T-helper 17 cell (primary cell): ENCODE measurements at regions not wholly inside any gene's neighbourhood (a gene's known extent, or its start where the extent isn't known, plus 50 kb on each side); places are given as distances from the start of the nearest gene placed in this dataset.
A peak's percentile ranks its signal among the peaks of the same experiment; 100 is the strongest.

Source experiments
- ATAC-seq: fragments of 150-1000 bp; cut with Tn5 transposase; 2 replicates; pipeline ENCODE4 v1.10.0; 2021; ENCODE audit warnings: mild to moderate bottlenecking, moderate library complexity
- DNase-seq, 3 donors: peaks; one replicate each; pipeline versions ENCODE4 v3.0.0 to v3.0.0-alpha.2; 2020 to 2021
- H3K9me3 ChIP-seq: one replicate; pipeline ENCODE4 v1.7.0; 2013; ENCODE audit warnings: low read length, mild to moderate bottlenecking; ENCODE audit not compliant: control insufficient read depth, poor library complexity, severe bottlenecking
- H3K27ac Mint-ChIP-seq: one replicate; pipeline ENCODE4 v1.8.0; 2022; ENCODE audit warnings: mild to moderate bottlenecking, moderate library complexity, mixed read lengths
- H3K27me3 Mint-ChIP-seq: one replicate; pipeline ENCODE4 v1.8.0; 2022; ENCODE audit warnings: mixed read lengths
- H3K36me3 Mint-ChIP-seq: one replicate; pipeline ENCODE4 v1.8.0; 2022; ENCODE audit warnings: low read depth, mixed read lengths
- H3K4me1 Mint-ChIP-seq: one replicate; pipeline ENCODE4 v1.8.0; 2022; ENCODE audit warnings: mild to moderate bottlenecking, mixed read lengths
- H3K4me3 Mint-ChIP-seq: one replicate; pipeline ENCODE4 v1.8.0; 2022; ENCODE audit warnings: mild to moderate bottlenecking, moderate library complexity, mixed read lengths

DNA sequence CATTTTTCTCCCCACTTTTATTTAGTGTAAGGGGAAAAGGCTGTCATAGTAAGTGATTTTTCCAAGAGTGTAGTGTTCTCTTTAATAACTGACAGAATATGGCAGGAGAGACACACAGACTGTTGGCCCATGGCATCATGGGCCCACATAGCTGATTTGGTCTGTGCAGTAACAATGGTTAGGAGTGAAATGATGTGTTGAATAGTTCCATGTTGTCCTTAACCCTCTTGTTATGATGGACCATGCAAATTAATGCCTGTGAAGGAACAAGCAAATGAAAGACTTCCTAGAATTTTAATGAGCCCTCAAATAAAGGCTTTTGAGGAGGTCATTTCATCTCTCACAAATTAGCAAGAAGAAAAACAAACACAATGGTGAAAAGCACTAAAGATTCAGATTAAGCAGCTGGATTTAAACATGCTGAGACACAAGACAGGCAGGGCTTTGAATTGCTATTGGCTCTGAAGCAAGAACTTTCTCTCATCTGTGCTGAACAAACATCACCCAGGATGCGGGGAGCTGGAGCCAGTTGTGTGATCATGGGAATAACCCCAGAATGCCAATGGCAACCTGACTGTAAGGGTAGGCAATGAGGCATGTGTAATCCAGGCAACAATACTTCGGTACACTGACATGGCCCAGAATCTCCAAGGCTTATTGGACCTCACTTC lies 136.7 kb upstream of the VEPH1 start:
- DNase-seq (no peak), ATAC-seq (no peak)
- Mint-ChIP-seq H3K4me3 (no peak overlapping the region), H3K27ac (no peak overlapping the region), H3K36me3 (no peaks in the 10 kb centered on the region), H3K27me3 (peaks cover 25% of the 10 kb centered on the region), H3K4me1 (no peaks in the 10 kb centered on the region)
- H3K9me3 ChIP-seq = no peaks in the 10 kb centered on the region

DNA sequence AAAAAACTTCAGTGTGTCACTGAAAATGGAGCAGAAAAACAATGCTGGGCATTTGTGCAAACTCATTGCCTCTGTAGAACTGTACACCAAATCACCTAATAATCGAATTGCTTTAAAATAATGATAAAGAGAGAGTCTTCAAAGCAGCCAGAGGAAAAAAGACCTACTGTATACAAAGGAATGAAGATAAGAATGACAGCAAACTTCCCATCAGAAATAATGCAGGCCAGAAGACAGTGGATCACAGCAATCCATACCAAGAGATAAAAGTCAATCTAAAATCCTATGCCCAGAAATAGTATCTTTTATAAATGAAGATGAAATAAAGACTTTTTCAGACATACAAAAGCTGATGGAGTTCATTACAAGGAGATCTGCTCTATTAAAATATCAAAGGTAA lies 134.7 kb upstream of the VEPH1 start:
- Mint-ChIP-seq H3K27ac (no peak overlapping the region), H3K36me3 (no peaks in the 10 kb centered on the region), H3K4me1 (no peaks in the 10 kb centered on the region), H3K27me3 (peaks cover 15% of the 10 kb centered on the region), H3K4me3 (no peak overlapping the region)
- DNase-seq = no peak
- no peaks in the 10 kb centered on the region for H3K9me3 ChIP-seq
- ATAC-seq = no peak

DNA sequence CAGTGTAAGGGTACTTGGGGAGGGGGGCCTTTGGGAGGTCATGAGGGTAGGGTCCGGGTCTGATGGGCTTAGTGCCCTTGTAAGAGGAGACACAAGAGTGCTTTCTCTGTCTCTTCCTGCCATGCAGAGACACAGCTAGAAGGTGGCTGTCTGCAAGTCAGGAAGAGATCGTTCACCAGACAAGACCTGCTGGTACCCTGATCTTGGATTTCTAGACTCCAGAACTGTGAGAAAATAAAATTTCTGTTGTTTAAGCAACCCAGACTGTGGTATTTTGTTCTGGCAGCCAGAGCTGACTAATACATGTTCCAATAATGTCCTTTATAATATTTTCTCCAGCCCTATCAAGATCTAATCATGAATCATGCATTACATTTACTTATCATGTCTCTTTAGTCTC lies 130.0 kb upstream of the VEPH1 start:
- no peak for DNase-seq
- H3K36me3 Mint-ChIP-seq = no peaks in the 10 kb centered on the region
- no peak for ATAC-seq
- no peak overlapping the region for H3K27ac Mint-ChIP-seq
- peaks cover 53% of the 10 kb centered on the region for H3K27me3 Mint-ChIP-seq
- no peak overlapping the region for H3K4me3 Mint-ChIP-seq
- H3K4me1 Mint-ChIP-seq = no peaks in the 10 kb centered on the region
- H3K9me3 ChIP-seq = no peaks in the 10 kb centered on the region

DNA sequence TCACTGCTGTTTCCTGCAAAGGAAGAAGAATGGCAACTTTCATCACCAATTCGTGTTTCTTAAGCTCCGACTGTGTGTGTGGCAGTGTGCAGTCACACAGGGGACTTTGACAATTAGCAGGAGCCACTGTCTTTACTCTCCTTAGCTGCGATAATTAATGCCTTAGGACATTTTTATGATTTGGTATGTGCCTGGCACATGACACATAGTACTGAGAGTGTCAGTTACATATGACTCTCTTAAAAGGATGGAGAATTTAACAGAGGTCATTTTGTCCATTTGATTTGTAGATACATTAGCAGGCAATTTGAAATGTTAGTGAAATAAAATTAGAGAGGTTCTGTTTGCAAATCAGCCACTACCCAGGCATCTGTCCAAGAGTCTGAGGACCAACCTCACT lies 128.9 kb upstream of the VEPH1 start:
- DNase-seq = no peak

DNA sequence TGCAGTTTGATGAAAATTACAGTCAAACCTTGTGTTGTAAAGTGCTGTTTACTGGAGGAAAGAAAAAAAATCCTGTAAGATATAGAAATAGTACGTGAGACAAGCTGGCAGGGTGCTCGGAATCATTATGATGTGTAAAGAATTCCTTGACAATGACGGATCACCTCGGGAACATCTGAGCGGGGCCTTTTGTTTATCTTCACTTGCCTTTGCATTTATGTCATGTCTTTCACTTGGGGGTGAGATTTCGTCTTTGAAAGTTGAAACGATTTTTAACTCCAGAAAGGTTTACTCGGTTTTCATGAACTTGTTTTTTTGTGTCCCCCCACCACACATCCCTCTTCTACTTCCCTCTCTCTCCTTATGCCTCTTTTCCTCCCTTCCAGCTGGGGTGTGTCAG lies 128.3 kb upstream of the VEPH1 start:
- Mint-ChIP-seq H3K4me3 (no peak overlapping the region), H3K36me3 (no peaks in the 10 kb centered on the region), H3K27ac (no peak overlapping the region), H3K4me1 (no peaks in the 10 kb centered on the region), H3K27me3 (peaks cover 61% of the 10 kb centered on the region)
- no peak for DNase-seq
- ATAC-seq = no peak
- H3K9me3 ChIP-seq = no peaks in the 10 kb centered on the region

More for the DNA sequence above, 128.9 kb upstream of the VEPH1 start:
- Mint-ChIP-seq H3K4me3 (no peak overlapping the region), H3K4me1 (no peaks in the 10 kb centered on the region), H3K36me3 (no peaks in the 10 kb centered on the region), H3K27ac (no peak overlapping the region), H3K27me3 (peaks cover 62% of the 10 kb centered on the region)
- H3K9me3 ChIP-seq = no peaks in the 10 kb centered on the region
- ATAC-seq = no peak

DNA sequence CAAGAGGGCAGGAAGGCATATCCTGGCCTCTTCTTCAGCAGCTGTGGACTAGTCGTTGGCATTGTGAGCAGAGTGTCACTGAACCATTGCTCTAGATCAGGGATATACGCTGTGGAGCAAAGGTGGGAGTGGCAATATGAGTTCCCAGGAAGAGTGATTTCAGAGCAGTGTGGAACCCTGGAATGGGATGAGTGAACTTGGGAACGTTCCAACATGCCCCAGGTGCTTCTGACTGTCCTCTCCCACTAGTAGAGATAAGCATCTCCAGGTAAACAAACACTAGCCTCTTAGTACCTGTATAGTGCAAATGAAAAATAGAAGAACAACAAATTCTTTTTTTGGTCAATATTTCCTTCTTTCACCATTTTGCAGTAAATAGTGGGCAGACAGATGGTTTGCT lies 123.6 kb upstream of the VEPH1 start:
- no peaks in the 10 kb centered on the region for H3K36me3 Mint-ChIP-seq
- no peak for DNase-seq
- H3K9me3 ChIP-seq = no peaks in the 10 kb centered on the region
- no peak for ATAC-seq
- H3K27me3 Mint-ChIP-seq = peaks cover 59% of the 10 kb centered on the region
- H3K4me1 Mint-ChIP-seq = no peaks in the 10 kb centered on the region
- H3K27ac Mint-ChIP-seq = no peak overlapping the region
- no peak overlapping the region for H3K4me3 Mint-ChIP-seq

DNA sequence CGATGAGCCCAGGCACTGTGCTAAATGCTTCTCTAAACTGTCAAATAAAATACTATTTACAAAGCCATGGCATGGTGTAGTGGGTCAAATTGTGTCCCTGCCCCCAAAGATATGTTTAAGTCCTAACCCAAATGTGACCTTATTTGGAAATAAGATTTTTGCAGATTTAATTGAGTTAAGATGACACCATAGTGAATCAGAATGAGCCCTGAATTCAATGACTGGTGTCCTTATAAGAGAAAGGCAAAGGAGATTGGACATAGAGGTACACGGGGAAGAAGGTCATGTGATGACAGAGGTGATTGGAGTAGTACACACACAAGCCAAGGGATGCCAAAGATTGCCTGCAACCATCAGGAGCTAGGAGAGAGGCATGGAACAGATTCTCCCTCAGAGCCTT lies 121.6 kb upstream of the VEPH1 start:
- no peak for ATAC-seq
- H3K27ac Mint-ChIP-seq = no peak overlapping the region

DNA sequence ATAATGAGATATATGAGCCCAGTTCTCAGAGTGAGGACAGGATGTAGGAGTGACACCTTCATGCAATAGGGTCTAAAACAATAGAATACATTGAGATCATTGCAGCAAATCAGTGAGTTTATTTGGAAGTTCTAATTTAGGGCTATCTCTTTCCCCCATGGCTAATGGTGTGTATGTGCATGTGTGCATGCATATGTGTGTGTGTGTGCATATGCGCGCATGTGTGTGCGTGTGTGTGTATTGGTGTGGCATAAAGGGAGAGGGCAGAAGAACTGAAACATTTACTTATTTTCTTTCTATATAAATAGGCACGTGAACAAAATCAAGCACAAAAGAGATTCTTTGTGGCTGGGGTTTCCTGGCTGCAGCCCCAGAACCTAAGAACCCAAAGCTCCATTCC lies 115.7 kb upstream of the VEPH1 start:
- Mint-ChIP-seq H3K27me3 (peaks cover 34% of the 10 kb centered on the region), H3K4me3 (no peak overlapping the region), H3K4me1 (peaks cover 8% of the 10 kb centered on the region), H3K36me3 (no peaks in the 10 kb centered on the region), H3K27ac (no peak overlapping the region)
- no peaks in the 10 kb centered on the region for H3K9me3 ChIP-seq
- no peak for DNase-seq
- no peak for ATAC-seq

More for the DNA sequence above, 121.6 kb upstream of the VEPH1 start:
- Mint-ChIP-seq H3K36me3 (no peaks in the 10 kb centered on the region), H3K27me3 (peaks cover 46% of the 10 kb centered on the region), H3K4me3 (no peak overlapping the region), H3K4me1 (no peaks in the 10 kb centered on the region)
- no peak for DNase-seq
- no peaks in the 10 kb centered on the region for H3K9me3 ChIP-seq

DNA sequence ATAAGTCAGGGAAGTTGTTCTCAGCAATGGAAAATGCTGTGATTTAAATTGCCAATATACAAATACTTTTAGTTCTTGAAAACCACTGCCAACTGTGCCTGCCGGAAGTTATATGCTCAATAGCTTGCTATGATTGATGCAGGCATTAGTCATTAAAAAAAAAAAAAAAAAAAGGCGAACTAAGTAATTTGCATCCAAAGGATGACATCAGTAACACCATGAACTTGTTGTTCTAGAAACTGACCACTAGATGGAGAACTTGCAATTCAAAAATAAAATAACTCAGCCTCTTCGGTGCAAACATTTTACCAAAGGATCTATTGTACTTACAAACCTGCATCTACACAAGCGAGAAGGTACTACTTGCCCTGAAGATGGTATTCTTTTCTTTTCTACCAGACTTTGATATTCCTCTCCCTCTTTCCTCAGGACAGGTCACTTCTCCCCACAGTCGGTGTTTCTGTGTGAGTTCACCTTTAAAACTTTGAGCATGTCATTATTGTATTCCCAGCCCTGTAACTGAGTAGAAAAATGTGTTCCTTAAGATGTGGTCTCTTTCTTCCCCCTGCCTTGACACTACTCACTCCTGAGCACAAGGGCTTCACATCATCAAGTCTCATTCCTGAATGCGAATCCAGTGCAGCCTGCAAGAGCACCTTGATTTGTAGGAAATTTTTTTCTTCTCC lies 115.0 kb upstream of the VEPH1 start:
- Mint-ChIP-seq H3K4me1 (peaks cover 8% of the 10 kb centered on the region), H3K27me3 (peaks cover 33% of the 10 kb centered on the region), H3K36me3 (no peaks in the 10 kb centered on the region), H3K4me3 (no peak overlapping the region), H3K27ac (no peak overlapping the region)
- ATAC-seq = peak; percentile 88
- no peak for DNase-seq
- no peaks in the 10 kb centered on the region for H3K9me3 ChIP-seq

DNA sequence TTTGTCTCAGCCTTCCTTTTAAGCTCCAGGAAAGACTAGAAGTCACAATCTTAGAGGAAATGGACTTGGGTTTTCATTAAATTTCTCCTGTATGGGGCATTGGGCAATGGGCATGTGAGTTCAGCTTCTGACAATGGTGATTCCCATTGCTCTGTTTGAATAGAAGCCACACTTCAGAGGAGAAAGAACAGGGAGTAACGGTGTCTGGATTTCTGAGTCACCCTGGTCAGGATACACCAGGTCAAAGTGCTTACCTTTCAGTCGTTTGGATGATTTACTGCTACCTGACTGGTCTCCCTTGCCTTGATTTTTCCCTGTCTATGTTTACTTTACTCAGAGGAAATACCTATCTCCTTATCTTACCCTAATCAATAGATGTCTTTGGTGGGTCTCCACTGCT lies 111.7 kb upstream of the VEPH1 start:
- Mint-ChIP-seq H3K27me3 (peaks cover 27% of the 10 kb centered on the region), H3K4me3 (no peak overlapping the region), H3K4me1 (peaks cover 8% of the 10 kb centered on the region), H3K36me3 (no peaks in the 10 kb centered on the region), H3K27ac (no peak overlapping the region)
- DNase-seq = no peak
- H3K9me3 ChIP-seq = no peaks in the 10 kb centered on the region
- no peak for ATAC-seq

DNA sequence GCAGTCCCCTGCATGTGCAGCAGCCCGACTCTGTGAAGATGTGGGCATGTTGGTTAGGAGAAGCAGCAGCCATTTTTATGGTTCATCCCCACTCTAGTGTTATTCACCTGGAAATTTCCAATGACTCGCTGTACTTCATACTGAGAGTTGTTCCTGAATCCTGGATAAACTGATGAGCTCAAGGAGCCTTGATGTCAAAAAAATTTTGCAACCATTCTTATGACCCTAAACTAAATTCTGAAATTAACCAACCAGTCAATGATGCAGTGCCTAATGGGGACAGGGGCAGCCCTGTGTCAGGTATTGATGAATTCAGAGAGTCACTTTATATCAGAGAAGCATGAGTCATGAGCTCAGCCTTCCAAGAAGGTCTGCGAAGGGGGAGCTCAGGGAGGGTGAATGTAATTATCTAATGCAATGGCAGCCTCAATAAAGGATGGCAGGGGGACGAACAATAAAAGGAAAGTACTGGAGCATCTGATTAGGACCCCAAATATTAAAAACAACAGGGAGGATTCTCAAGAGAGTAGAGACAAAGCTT lies 108.4 kb upstream of the VEPH1 start:
- no peaks in the 10 kb centered on the region for H3K9me3 ChIP-seq
- Mint-ChIP-seq H3K4me1 (peaks cover 5% of the 10 kb centered on the region), H3K4me3 (no peak overlapping the region), H3K36me3 (peaks cover 3% of the 10 kb centered on the region), H3K27ac (no peak overlapping the region), H3K27me3 (peaks cover 27% of the 10 kb centered on the region)
- ATAC-seq (no peak), DNase-seq (no peak)

DNA sequence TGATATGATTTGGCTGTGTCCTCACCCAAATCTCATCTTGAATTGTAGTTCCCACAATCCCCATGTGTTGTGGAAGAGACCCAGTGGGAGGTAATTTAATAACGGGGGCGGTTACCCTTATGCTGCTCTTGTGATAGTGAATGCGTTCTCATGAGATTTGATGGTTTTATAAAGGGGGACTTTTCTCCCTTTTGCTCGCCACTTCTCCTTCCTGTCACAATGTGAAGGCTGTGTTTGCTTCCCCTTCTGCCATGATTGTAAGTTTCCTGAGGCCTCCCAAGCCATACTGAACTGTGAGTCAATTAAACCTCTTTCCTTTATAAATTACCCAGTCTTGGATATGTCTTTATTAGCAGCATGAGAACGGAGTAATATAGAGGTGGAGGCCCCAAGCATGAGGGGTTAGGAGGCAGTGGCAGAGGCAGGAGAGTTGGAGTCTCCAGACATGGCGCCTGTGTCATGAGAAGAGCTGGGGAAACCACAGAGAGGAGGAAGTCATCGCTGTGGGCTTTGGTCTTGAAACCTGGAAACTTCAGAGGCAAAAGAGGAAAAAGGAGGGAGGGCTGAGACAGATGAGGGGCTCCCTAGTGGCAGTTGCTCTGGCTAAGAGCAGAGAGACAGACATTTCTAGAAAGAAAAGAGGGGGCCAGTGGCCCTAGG lies 107.8 kb upstream of the VEPH1 start:
- Mint-ChIP-seq H3K4me1 (peaks cover 6% of the 10 kb centered on the region), H3K27me3 (peaks cover 27% of the 10 kb centered on the region), H3K36me3 (peaks cover 3% of the 10 kb centered on the region), H3K4me3 (no peak overlapping the region), H3K27ac (no peak overlapping the region)
- no peaks in the 10 kb centered on the region for H3K9me3 ChIP-seq
- DNase-seq (no peak), ATAC-seq (no peak)

DNA sequence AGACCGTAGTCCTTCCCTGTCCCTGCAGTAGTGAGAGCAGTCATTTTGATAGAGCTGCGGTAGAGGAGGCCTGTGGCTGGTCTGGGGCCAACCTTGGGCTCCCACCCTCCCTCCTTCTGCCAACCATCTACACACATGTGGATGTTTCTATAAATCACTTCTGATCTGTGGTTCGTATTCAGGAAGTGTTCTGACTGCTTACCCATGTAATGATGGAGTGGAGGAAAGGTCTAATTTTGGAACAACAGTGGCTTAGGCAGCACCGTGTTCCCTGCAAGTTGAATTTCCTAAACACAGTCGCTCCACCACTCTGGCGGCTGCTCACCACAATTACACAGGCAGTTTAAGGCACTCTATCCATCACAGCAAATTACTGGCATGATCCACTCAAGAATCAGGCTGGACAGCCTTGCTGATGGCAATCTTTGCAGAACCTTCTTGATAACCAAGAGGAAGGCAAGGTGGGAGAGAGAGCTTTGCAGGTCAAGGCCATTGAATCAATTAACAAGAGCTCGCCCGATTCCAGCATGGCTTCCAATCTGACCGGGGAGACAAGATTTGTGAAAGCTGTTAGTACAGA lies 104.7 kb upstream of the VEPH1 start:
- peaks cover 34% of the 10 kb centered on the region for H3K27me3 Mint-ChIP-seq
- H3K4me1 Mint-ChIP-seq = peaks cover 3% of the 10 kb centered on the region
- H3K36me3 Mint-ChIP-seq = peaks cover 3% of the 10 kb centered on the region
- DNase-seq (no peak), ATAC-seq (no peak)
- H3K9me3 ChIP-seq = no peaks in the 10 kb centered on the region
- no peak overlapping the region for H3K27ac Mint-ChIP-seq
- H3K4me3 Mint-ChIP-seq = no peak overlapping the region
